GM21619 (cell line): ENCODE measurements at regions not wholly inside any gene's neighbourhood (a gene's known extent, or its start where the extent isn't known, plus 50 kb on each side); places are given as distances from the start of the nearest gene placed in this dataset.
"Not testable (repeated sequence)": the region's sequence is repeated elsewhere in the genome, so short reads cannot be mapped to it uniquely, and the experiment has no call there.

Experiments
- ATAC-seq: cut with Tn5 transposase; IDR thresholded peaks from one replicate; pipeline ENCODE4 v1.9.1; 2021; ENCODE audit not compliant: unreplicated experiment

GRCh38 chrX:140343226-140343868 lies 161.5 kb downstream of the SOX3 start:
- ATAC-seq, result no peak

- no peak for ATAC-seq
Observed at GRCh38 chrX:140342410-140342809, 162.5 kb downstream of the SOX3 start.

- no peak for ATAC-seq
Observed at GRCh38 chrX:140337263-140337662, 167.6 kb downstream of the SOX3 start.

- no peak for ATAC-seq
Observed at GRCh38 chrX:140318296-140318695, 186.6 kb downstream of the SOX3 start.

GRCh38 chrX:140317462-140317861 lies 187.4 kb downstream of the SOX3 start:
- no peak for ATAC-seq

- ATAC-seq, result no peak
Observed at GRCh38 chrX:140298960-140299825, 205.7 kb downstream of the SOX3 start.

GRCh38 chrX:140297273-140297672 lies 207.6 kb downstream of the SOX3 start:
- no peak for ATAC-seq

- ATAC-seq, result no peak
Observed at GRCh38 chrX:140292961-140293360, 211.9 kb downstream of the SOX3 start.

GRCh38 chrX:140292188-140292587 lies 212.7 kb downstream of the SOX3 start:
- no peak for ATAC-seq

GRCh38 chrX:140274811-140275525 lies 229.9 kb downstream of the SOX3 start:
- no peak for ATAC-seq

GRCh38 chrX:140273921-140274320 lies 230.9 kb downstream of the SOX3 start:
- no peak for ATAC-seq

- no peak for ATAC-seq
Observed at GRCh38 chrX:140250391-140250790, 254.5 kb downstream of the SOX3 start.

GRCh38 chrX:140249088-140249487 lies 255.8 kb downstream of the SOX3 start:
- no peak for ATAC-seq

GRCh38 chrX:140229191-140229590 lies 263.9 kb upstream of the CXorf66 start:
- no peak for ATAC-seq

GRCh38 chrX:140226037-140226436 lies 260.7 kb upstream of the CXorf66 start:
- not testable (repeated sequence) for ATAC-seq

- ATAC-seq, result not testable (repeated sequence)
Observed at GRCh38 chrX:140215894-140216293, 250.6 kb upstream of the CXorf66 start.

- ATAC-seq, result not testable (repeated sequence)
Observed at GRCh38 chrX:140214518-140214917, 249.2 kb upstream of the CXorf66 start.

- no peak for ATAC-seq
Observed at GRCh38 chrX:140206657-140207056, 241.3 kb upstream of the CXorf66 start.

- ATAC-seq, result no peak
Observed at GRCh38 chrX:140190441-140191108, 225.3 kb upstream of the CXorf66 start.

- ATAC-seq, result no peak
Observed at GRCh38 chrX:140180585-140180984, 215.3 kb upstream of the CXorf66 start.

- no peak for ATAC-seq
Observed at GRCh38 chrX:140177821-140178220, 212.5 kb upstream of the CXorf66 start.
